Fibroblast of the aortic adventitia (primary cell): ENCODE measurements at regions not wholly inside any gene's neighbourhood (a gene's known extent, or its start where the extent isn't known, plus 50 kb on each side); places are given as distances from the start of the nearest gene placed in this dataset.

Source experiments
- DNase-seq: peaks from one replicate; pipeline ENCODE4 v3.0.0-alpha.2; 2010; ENCODE audit warnings: low read depth
- H3K4me3 ChIP-seq: 2 replicates; pipeline ENCODE4 v1.5.1; 2011; ENCODE audit warnings: low read depth, mild to moderate bottlenecking, control low read depth, low read length, moderate library complexity
- TF ChIP-seq, protein P1 (sequence below): IDR thresholded peaks from 2 replicates; pipeline ENCODE4 v1.5.1; 2011; ENCODE audit warnings: mild to moderate bottlenecking, low read length, control low read depth, inconsistent platforms; ENCODE audit not compliant: insufficient read depth

DNA sequence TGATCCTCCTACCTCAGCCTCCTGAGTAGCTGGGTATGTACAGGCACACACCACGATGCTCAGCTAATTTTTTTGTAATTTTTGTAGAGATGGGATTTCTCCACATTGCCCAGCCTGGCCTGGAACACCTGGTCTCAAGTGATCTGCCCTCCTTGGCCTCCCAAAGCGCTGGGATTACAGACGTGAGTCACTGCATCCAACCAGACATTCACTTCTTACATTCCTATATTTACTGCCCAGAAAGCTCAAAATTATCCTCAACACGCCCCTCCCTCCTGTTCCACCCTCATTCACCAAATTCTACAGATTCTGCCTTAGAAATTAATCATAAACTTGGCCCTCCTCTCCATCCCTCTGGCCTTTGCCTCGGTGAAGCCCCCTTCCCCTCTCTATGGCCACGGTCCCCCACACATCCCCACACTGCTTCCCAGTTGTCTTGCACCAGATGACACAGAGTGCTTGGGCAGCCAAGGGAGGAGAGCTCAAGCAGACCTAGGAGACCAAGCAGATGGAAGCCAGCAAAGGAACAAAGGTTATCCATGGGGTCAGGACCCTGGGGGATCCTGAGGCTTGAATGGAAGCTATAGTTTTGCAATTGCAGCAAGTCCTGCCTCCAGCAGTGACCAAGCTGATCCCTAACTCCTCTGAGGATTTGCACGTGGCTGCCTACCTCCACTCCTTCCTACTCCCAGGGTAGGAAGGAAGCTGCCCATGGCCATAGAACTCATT, 213.2 kb upstream of the FOXN3 start:
- no peak overlapping the region for H3K4me3 ChIP-seq
- TF ChIP-seq, protein P1, sequence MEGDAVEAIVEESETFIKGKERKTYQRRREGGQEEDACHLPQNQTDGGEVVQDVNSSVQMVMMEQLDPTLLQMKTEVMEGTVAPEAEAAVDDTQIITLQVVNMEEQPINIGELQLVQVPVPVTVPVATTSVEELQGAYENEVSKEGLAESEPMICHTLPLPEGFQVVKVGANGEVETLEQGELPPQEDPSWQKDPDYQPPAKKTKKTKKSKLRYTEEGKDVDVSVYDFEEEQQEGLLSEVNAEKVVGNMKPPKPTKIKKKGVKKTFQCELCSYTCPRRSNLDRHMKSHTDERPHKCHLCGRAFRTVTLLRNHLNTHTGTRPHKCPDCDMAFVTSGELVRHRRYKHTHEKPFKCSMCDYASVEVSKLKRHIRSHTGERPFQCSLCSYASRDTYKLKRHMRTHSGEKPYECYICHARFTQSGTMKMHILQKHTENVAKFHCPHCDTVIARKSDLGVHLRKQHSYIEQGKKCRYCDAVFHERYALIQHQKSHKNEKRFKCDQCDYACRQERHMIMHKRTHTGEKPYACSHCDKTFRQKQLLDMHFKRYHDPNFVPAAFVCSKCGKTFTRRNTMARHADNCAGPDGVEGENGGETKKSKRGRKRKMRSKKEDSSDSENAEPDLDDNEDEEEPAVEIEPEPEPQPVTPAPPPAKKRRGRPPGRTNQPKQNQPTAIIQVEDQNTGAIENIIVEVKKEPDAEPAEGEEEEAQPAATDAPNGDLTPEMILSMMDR = no peak
- DNase-seq = no peak

DNA sequence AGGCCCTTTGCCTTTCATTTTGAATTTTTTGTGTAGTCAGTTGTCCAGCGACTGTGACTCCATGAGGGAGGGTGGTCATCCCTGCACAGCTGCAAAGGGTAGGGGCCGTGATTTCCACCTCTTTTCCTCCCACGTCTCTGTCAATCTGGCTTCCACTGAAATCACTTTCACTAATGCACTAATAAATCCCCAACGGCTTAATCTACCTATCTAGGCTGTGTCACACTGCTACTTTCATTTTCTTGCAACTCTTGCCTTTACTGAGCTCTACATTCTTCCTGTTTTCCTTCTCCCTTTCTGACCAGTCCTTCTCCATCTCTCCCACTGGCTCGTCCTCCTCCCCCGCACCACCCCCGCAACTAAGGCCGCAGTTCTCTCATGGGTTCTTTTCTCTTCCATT, 212.3 kb upstream of the FOXN3 start:
- H3K4me3 ChIP-seq = no peak overlapping the region
- TF ChIP-seq, protein P1 = no peak
- no peak for DNase-seq

DNA sequence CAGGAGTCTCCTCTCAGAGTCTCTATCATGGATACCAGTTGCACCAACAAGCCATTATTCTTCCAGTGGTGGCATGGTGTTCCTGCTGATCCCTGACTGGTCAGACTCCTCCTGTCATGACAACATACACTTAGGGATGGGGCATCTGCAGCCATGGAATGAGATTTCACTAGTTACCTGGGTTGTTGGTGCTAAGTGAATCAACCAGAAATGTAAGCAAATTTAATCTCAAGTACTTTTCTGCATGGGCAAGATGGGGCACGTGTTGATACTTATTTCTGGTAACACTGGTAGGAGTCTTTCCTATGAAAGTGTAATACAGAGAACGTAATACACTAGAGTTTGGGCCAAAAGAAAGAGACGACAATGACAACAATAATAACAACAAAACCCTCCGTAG, 211.5 kb upstream of the FOXN3 start:
- H3K4me3 ChIP-seq = no peak overlapping the region
- DNase-seq = no peak
- TF ChIP-seq, protein P1 = no peak

DNA sequence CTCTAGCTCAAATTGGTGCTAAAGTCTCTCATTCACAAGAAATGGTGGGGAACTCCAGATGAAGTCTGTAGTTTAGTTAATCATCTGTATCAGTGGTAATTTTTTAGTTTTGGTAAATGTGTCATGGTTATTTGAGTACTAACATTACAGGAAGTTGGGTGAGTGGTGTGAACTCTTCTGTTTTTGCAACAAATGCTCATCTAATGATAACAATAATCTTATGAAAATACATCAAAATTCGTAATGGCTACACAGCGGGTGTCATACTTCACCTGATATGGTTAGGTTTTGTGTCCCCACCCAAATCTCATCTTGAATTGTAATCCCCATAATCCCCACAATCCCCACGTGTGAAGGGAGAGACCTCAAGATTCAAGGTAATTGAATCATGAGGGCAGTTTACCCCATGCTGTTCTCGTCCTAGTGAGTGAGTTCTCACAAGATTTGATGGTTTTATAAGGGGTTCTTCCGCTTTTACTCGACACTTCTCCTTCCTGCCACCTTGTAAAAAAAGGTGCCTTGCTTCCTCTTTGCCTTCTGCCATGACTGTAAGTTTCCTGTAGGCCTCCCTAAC, 209.3 kb upstream of the FOXN3 start:
- TF ChIP-seq, protein P1 = no peak
- H3K4me3 ChIP-seq = no peak overlapping the region
- DNase-seq = no peak

DNA sequence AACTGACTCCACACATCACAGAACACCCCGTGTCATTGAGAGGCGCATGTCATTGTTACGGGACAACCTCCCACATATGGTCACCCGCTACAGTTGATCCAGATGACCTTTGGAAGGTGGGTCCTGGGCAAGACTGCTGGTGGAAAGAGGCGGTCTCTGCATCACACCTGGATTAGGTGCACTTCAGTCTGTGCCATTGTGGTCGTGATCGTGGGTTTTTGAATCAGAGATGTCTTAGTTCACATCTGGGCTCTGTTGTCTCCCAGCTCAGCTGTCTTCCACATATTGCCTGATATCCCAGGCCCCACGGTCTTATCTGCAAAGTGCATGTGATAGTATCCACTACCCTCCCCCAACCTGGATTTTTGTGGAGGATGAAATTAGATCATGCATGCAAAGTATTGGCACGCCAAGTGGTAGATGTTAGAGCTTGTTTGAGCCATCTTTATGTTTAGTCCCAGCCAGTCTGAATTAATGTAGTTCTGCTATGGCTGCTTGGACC, 208.7 kb upstream of the FOXN3 start:
- no peak for DNase-seq
- TF ChIP-seq, protein P1 = no peak
- no peak overlapping the region for H3K4me3 ChIP-seq

DNA sequence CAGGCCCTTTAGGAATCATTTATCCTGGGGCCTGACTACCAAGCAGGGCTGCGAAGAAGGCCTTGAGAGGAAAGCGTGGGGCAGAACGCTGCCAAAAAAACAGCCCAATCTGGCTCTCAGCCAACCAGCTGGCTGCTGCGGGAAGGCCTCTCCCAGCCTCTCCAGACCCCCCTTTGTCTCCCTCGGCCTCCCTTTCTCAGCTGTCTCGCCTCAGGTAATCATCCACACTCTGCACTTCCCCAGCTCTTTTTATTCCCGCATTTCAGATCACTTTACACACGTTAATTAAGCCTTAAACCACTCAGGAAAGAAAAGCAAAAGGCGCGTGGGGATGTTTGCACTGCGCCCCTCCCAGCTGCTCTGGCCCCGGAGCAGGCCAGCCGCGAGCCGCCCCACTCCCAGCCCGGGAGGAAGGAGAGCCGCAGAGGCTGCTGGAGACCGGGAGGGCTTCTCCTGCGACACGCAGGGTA, 208.2 kb upstream of the FOXN3 start:
- DNase-seq = peak; percentile 22
- TF ChIP-seq, protein P1 = no peak
- no peak overlapping the region for H3K4me3 ChIP-seq
